Bronchial epithelial cell (primary cell): ENCODE measurements at regions not wholly inside any gene's neighbourhood (a gene's known extent, or its start where the extent isn't known, plus 50 kb on each side); places are given as distances from the start of the nearest gene placed in this dataset.
A peak's percentile ranks its signal among the peaks of the same experiment; 100 is the strongest.
"Not testable (repeated sequence)": the region's sequence is repeated elsewhere in the genome, so short reads cannot be mapped to it uniquely, and the experiment has no call there.

Source experiments
- DNase-seq: peaks from one replicate; pipeline ENCODE4 v3.0.0-alpha.2; 2010; ENCODE audit warnings: low read depth
- FAIRE-seq: peaks from 2 replicates; lab custom pipeline; 2011; peaks lifted over from hg19 to GRCh38; lab: Jason Lieb, UNC
- H3K27me3 ChIP-seq: 2 replicates; pipeline ENCODE4 v1.5.1; 2011; ENCODE audit warnings: low read length; ENCODE audit not compliant: control insufficient read depth, insufficient read depth
- H3K36me3 ChIP-seq: 2 replicates; pipeline ENCODE4 v1.5.1; 2011; ENCODE audit warnings: low read length; ENCODE audit not compliant: control insufficient read depth, insufficient read depth
- H3K4me3 ChIP-seq: 2 replicates; pipeline ENCODE4 v1.5.1; 2011; ENCODE audit warnings: mild to moderate bottlenecking, low read depth, low read length, control low read depth
- CTCF ChIP-seq: IDR thresholded peaks from 2 replicates; pipeline ENCODE4 v1.5.1; 2011; ENCODE audit warnings: mild to moderate bottlenecking, moderate library complexity, low read length, control low read depth, inconsistent platforms; ENCODE audit not compliant: insufficient read depth, severe bottlenecking

DNA sequence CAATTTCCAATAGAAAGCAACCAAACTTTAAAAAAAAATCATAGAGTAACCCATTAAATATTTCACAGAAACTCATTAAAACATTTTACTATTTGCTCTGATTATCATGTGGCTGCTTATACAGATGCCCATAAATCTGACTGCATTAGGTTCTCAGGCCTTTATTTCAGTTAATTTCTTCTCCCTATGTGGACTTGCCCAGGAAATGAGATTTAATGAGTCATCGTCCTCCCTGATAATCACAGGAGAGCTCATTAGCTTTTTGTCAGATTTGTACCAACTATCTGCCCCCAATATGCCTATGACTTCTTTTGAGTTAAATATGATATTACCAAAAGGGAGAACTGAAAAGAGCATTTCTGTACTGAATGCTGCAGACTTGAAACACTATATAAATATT lies 168.0 kb downstream of the FOXB1 start:
- FAIRE-seq (no peak), DNase-seq (peak; percentile 44)
- Histone ChIP-seq H3K27me3 (peaks cover 1% of the 10 kb centered on the region), H3K36me3 (no peaks in the 10 kb centered on the region), H3K4me3 (no peak overlapping the region)
- no peak for TF ChIP-seq CTCF

DNA sequence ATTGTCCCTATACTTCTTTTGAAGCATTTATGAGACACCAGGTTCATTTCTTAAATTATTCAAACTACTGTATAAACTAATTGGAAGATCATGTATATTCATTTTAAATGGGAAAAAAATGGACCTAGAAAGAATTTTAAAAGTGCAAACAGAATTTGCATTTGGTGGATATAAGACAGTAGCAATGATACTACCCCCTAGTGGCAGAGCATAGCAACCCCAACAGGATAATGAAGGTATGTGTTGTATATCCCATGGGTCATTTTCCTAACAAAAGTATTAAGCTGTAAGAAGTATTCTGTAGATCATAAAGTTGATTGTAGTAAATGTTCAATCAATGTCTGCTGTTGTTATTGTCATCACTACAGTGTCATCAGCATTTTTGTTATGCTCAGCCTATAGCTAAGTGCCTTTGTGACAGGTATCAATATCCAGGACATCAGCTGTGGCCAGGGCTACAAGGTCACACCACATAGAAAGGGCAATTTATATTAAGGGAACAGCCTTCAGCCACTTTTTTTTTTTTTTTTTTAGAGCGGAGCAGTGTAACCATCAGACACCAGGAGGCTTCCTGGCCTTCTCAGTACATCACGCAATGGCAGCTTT lies 175.8 kb downstream of the FOXB1 start:
- no peaks in the 10 kb centered on the region for H3K36me3 ChIP-seq
- H3K27me3 ChIP-seq = peaks cover 3% of the 10 kb centered on the region
- peak; percentile 52 for DNase-seq
- no peak for FAIRE-seq
- peak; percentile 70 for TF ChIP-seq CTCF
- H3K4me3 ChIP-seq = no peak overlapping the region

DNA sequence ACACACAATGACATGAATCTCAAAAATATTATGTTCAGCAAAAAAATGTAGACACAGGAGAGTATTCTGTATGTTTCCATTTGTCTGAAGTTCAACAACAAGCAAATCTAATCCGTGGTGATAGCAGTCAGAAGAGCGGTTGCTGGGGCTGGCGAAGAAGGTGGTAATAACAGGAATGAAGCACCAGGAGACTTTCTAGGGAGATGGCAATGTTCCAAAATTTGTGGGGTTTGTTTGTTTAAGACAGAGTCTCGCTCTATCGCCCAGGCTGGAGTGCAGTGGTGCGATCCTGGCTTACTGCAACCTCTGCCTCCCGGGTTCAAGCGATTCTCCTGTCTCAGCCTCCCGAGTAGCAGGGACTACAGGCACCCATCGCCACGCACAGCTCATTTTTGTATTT lies 177.8 kb downstream of the FOXB1 start:
- not testable (repeated sequence) for FAIRE-seq, H3K36me3 ChIP-seq

GRCh38 chr15:60183366-60183765 lies 179.3 kb downstream of the FOXB1 start:
- no peak for FAIRE-seq
- no peak for TF ChIP-seq CTCF
- DNase-seq = no peak

More for the DNA sequence above, 177.8 kb downstream of the FOXB1 start:
- DNase-seq, H3K27me3 ChIP-seq, H3K4me3 ChIP-seq: not testable (repeated sequence)

DNA sequence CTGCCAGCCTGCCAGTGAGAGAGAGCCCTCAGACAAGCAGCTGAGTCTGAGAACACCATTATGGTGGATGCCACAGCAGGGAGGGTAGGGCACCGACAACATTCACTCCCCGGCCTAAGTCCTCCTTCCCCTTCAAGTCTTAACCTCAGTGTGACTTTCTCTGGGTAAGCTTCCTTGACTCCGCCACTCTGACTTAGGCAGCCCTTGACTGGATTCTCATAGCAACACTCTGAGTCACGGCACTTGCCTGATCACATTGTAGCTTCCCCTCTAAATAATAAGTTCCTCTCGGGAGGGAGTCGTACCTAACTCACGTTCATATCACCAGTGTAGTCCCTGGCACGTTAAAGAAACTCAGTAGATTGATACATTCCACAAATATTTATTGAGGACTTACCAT lies 180.5 kb downstream of the FOXB1 start:
- DNase-seq (peak; percentile 62), FAIRE-seq (no peak)
- no peak for TF ChIP-seq CTCF
- H3K27me3 ChIP-seq = no peaks in the 10 kb centered on the region
- H3K4me3 ChIP-seq = no peak overlapping the region
- no peaks in the 10 kb centered on the region for H3K36me3 ChIP-seq

More at GRCh38 chr15:60183366-60183765, 179.3 kb downstream of the FOXB1 start:
- no peak overlapping the region for H3K4me3 ChIP-seq
- H3K27me3 ChIP-seq = peaks cover 2% of the 10 kb centered on the region
- H3K36me3 ChIP-seq = no peaks in the 10 kb centered on the region

- DNase-seq (no peak), FAIRE-seq (no peak)
- Histone ChIP-seq H3K4me3 (no peak overlapping the region), H3K27me3 (peaks cover 2% of the 10 kb centered on the region), H3K36me3 (no peaks in the 10 kb centered on the region)
- no peak for TF ChIP-seq CTCF
Observed at GRCh38 chr15:60191016-60191415, 186.9 kb downstream of the FOXB1 start.
